Liver (tissue), 8 donors: ENCODE measurements at regions not wholly inside any gene's neighbourhood (a gene's known extent, or its start where the extent isn't known, plus 50 kb on each side); places are given as distances from the start of the nearest gene placed in this dataset.
"Not testable (repeated sequence)": the region's sequence is repeated elsewhere in the genome, so short reads cannot be mapped to it uniquely, and the experiment has no call there.

Source experiments
- DNase-seq: peaks from one replicate; pipeline ENCODE4 v3.0.0-alpha.2; 2017; ENCODE audit warnings: low spot score
- H3K27ac ChIP-seq, 2 donors: one replicate each; pipeline ENCODE4 v1.7.0; 2013; ENCODE audit warnings: inconsistent platforms in 2 of 2, low read length in 2 of 2, control low read depth in 1 of 2, low read depth in 1 of 2, mild to moderate bottlenecking in 1 of 2
- H3K27me3 ChIP-seq, 4 donors: one replicate each; pipeline versions ENCODE4 v1.6.1 to v1.7.0; 2013; ENCODE audit warnings: low read length in 3 of 4, inconsistent platforms in 1 of 4, mild to moderate bottlenecking in 1 of 4, moderate library complexity in 1 of 4; ENCODE audit not compliant: control insufficient read depth in 4 of 4, insufficient read depth in 4 of 4
- H3K36me3 ChIP-seq, 4 donors: one replicate each; pipeline versions ENCODE4 v1.6.1 to v1.7.0; 2013; ENCODE audit warnings: low read length in 3 of 4, mild to moderate bottlenecking in 3 of 4, low read depth in 1 of 4, moderate library complexity in 1 of 4; ENCODE audit not compliant: control insufficient read depth in 4 of 4, insufficient read depth in 3 of 4
- H3K4me1 ChIP-seq, 4 donors: one replicate each; pipeline versions ENCODE4 v1.6.1 to v1.7.0; 2013; ENCODE audit warnings: low read length in 3 of 4, mild to moderate bottlenecking in 3 of 4, moderate library complexity in 1 of 4; ENCODE audit not compliant: control insufficient read depth in 4 of 4, insufficient read depth in 4 of 4
- H3K4me3 ChIP-seq, 3 donors: one replicate each; pipeline versions ENCODE4 v1.6.1 to v1.7.0; 2013; ENCODE audit warnings: low read length in 3 of 3, control low read depth in 1 of 3, low read depth in 1 of 3, mild to moderate bottlenecking in 1 of 3
- H3K9ac ChIP-seq, 2 donors: one replicate each; pipeline ENCODE4 v1.7.0; 2013; ENCODE audit warnings: low read length in 2 of 2, mild to moderate bottlenecking in 2 of 2, moderate library complexity in 2 of 2, control low read depth in 1 of 2, low read depth in 1 of 2
- H3K9me3 ChIP-seq, 4 donors: one replicate each; pipeline versions ENCODE4 v1.6.1 to v1.7.0; 2013; ENCODE audit warnings: low read length in 3 of 4; ENCODE audit not compliant: control insufficient read depth in 4 of 4
- EGR1 ChIP-seq, 2 donors: IDR thresholded peaks; 2 replicates each; pipeline ENCODE4 v1.6.1; 2016 to 2018; ENCODE audit warnings: antibody characterized with exemption in 2 of 2, low read depth in 2 of 2
- FOXA1 ChIP-seq: IDR thresholded peaks from 2 replicates; pipeline ENCODE4 v1.6.1; 2016; ENCODE audit warnings: antibody characterized with exemption
- FOXA2 ChIP-seq: IDR thresholded peaks from 2 replicates; pipeline ENCODE4 v1.6.1; 2016; ENCODE audit warnings: antibody characterized with exemption
- GABPA ChIP-seq, 2 donors: IDR thresholded peaks in 1 of 2; conservative IDR thresholded peaks in 1 of 2; 2 replicates each; pipeline ENCODE4 v1.6.1; 2016; ENCODE audit warnings: antibody characterized with exemption in 2 of 2, mild to moderate bottlenecking in 1 of 2, moderate library complexity in 1 of 2
- HNF4A ChIP-seq, 2 donors: conservative IDR thresholded peaks; 2 replicates each; pipeline ENCODE4 v1.6.1; 2016; ENCODE audit warnings: antibody characterized with exemption in 2 of 2, mild to moderate bottlenecking in 2 of 2
- HNF4G ChIP-seq: IDR thresholded peaks from 2 replicates; pipeline ENCODE4 v1.6.1; 2016; ENCODE audit warnings: antibody characterized with exemption
- JUND ChIP-seq, 2 donors: IDR thresholded peaks; 2 replicates each; pipeline ENCODE4 v1.6.1; 2016; ENCODE audit warnings: antibody characterized with exemption in 2 of 2
- NR2F2 ChIP-seq: IDR thresholded peaks from 2 replicates; pipeline ENCODE4 v1.6.1; 2016; ENCODE audit warnings: antibody characterized with exemption
- RAD21 ChIP-seq, 2 donors: IDR thresholded peaks; 2 replicates each; pipeline ENCODE4 v1.6.1; 2016; ENCODE audit warnings: antibody characterized with exemption in 2 of 2, mild to moderate bottlenecking in 2 of 2
- RXRA ChIP-seq, 2 donors: IDR thresholded peaks; 2 replicates each; pipeline ENCODE4 v1.6.1; 2017 to 2018; ENCODE audit warnings: antibody characterized with exemption in 2 of 2, mild to moderate bottlenecking in 1 of 2
- SP1 ChIP-seq: IDR thresholded peaks from 2 replicates; pipeline ENCODE4 v1.6.1; 2018; ENCODE audit warnings: antibody characterized with exemption, mild to moderate bottlenecking
- TAF1 ChIP-seq: conservative IDR thresholded peaks from 2 replicates; pipeline ENCODE4 v1.6.1; 2016; ENCODE audit warnings: antibody characterized with exemption, mild to moderate bottlenecking
- YY1 ChIP-seq: IDR thresholded peaks from 2 replicates; pipeline ENCODE4 v1.6.1; 2016; ENCODE audit warnings: antibody characterized with exemption, mild to moderate bottlenecking
- WGBS: extraction: QIAGEN DNeasy Blood & Tissue Kit; methylation state at CpG from one replicate; pipeline ENCODE4 v1.1.7; 2013; 5-methylcytosine and 5-hydroxymethylcytosine counted together
- TF ChIP-seq, protein P1 (sequence below): fragments of 150-350 bp; IDR thresholded peaks from 2 replicates; pipeline ENCODE4 v1.5.1; 2017; ENCODE audit warnings: improper control_type of control experiment, low read depth, low read length; ENCODE audit not compliant: missing input control
- TF ChIP-seq, protein P2 (sequence below): IDR thresholded peaks from 2 replicates; pipeline ENCODE4 v1.6.1; 2016; ENCODE audit warnings: antibody characterized with exemption
- TF ChIP-seq, protein P3 (sequence below): IDR thresholded peaks from 2 replicates; pipeline ENCODE4 v1.6.1; 2016; ENCODE audit warnings: antibody characterized with exemption, mild to moderate bottlenecking
- TF ChIP-seq, protein P4 (sequence below): IDR thresholded peaks from 2 replicates; pipeline ENCODE4 v1.6.1; 2016; ENCODE audit warnings: antibody characterized with exemption
- TF ChIP-seq, protein P5 (sequence below): IDR thresholded peaks from 2 replicates; pipeline ENCODE4 v1.6.1; 2016; ENCODE audit warnings: antibody characterized with exemption
- donor health status: healthy.
- donor health status: healthy.
- donor health status: healthy.
- donor health status: healthy.
- donor health status: healthy.

DNA sequence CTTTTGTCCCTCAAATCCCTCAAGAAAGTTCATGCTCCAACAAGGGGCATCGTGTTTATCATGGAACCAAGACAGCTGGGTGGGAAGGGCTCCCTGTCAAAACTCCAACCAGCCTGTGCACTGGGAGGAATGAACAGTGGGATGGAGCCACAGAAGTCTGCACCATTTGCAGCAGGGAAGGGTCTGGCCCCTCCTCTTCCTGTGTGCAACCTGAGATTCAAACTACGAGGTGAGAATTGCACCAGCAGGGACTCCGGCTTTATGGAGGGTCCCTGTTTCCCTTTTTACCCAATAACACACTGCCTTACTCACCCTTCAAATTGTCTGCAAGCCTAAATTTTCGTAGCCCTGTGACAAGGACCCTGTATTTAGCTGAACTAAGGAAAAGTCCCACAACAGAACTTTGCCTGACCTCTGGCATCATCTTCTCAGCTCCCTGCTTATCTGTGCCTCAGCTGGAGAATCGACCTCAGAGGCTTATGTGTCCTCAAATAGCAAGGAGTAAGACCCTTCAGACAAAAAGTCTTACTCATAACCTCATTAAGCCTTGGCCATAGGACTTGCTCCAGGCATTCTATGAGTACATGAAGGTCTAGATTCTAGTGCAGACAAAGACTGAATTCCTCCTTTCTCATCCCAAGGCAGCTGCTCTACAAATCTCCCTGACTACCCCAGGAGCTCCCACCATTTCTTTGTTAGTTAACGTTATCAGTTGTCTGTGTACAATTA lies 178.3 kb upstream of the SERPINE2 start:
- no peak for DNase-seq
- no peak for TF ChIP-seq EGR1 (IDR thresholded peaks at IDR 0.05; ENCODE audit: low read depth in 2 of 2)
- TF ChIP-seq TAF1: no peak
- no peak for TF ChIP-seq HNF4A (conservative IDR thresholded peaks at IDR 0.05)
- TF ChIP-seq, protein P1, sequence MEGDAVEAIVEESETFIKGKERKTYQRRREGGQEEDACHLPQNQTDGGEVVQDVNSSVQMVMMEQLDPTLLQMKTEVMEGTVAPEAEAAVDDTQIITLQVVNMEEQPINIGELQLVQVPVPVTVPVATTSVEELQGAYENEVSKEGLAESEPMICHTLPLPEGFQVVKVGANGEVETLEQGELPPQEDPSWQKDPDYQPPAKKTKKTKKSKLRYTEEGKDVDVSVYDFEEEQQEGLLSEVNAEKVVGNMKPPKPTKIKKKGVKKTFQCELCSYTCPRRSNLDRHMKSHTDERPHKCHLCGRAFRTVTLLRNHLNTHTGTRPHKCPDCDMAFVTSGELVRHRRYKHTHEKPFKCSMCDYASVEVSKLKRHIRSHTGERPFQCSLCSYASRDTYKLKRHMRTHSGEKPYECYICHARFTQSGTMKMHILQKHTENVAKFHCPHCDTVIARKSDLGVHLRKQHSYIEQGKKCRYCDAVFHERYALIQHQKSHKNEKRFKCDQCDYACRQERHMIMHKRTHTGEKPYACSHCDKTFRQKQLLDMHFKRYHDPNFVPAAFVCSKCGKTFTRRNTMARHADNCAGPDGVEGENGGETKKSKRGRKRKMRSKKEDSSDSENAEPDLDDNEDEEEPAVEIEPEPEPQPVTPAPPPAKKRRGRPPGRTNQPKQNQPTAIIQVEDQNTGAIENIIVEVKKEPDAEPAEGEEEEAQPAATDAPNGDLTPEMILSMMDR: no peak
- no peak for TF ChIP-seq YY1
- TF ChIP-seq NR2F2: no peak
- TF ChIP-seq FOXA2: no peak
- no peak for TF ChIP-seq JUND (IDR thresholded peaks at IDR 0.05)
- TF ChIP-seq, protein P2, sequence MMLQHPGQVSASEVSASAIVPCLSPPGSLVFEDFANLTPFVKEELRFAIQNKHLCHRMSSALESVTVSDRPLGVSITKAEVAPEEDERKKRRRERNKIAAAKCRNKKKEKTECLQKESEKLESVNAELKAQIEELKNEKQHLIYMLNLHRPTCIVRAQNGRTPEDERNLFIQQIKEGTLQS: no peak
- TF ChIP-seq, protein P3, sequence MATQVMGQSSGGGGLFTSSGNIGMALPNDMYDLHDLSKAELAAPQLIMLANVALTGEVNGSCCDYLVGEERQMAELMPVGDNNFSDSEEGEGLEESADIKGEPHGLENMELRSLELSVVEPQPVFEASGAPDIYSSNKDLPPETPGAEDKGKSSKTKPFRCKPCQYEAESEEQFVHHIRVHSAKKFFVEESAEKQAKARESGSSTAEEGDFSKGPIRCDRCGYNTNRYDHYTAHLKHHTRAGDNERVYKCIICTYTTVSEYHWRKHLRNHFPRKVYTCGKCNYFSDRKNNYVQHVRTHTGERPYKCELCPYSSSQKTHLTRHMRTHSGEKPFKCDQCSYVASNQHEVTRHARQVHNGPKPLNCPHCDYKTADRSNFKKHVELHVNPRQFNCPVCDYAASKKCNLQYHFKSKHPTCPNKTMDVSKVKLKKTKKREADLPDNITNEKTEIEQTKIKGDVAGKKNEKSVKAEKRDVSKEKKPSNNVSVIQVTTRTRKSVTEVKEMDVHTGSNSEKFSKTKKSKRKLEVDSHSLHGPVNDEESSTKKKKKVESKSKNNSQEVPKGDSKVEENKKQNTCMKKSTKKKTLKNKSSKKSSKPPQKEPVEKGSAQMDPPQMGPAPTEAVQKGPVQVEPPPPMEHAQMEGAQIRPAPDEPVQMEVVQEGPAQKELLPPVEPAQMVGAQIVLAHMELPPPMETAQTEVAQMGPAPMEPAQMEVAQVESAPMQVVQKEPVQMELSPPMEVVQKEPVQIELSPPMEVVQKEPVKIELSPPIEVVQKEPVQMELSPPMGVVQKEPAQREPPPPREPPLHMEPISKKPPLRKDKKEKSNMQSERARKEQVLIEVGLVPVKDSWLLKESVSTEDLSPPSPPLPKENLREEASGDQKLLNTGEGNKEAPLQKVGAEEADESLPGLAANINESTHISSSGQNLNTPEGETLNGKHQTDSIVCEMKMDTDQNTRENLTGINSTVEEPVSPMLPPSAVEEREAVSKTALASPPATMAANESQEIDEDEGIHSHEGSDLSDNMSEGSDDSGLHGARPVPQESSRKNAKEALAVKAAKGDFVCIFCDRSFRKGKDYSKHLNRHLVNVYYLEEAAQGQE: no peak
- no peak for TF ChIP-seq GABPA (IDR thresholded peaks at IDR 0.05 in 1 of 2, conservative IDR thresholded peaks at IDR 0.05 in 1 of 2)
- TF ChIP-seq HNF4G: no peak
- TF ChIP-seq FOXA1: no peak
- TF ChIP-seq SP1: no peak
- no peak for TF ChIP-seq RAD21 (IDR thresholded peaks at IDR 0.05)
- no peak for TF ChIP-seq RXRA (IDR thresholded peaks at IDR 0.05)
- TF ChIP-seq, protein P4, sequence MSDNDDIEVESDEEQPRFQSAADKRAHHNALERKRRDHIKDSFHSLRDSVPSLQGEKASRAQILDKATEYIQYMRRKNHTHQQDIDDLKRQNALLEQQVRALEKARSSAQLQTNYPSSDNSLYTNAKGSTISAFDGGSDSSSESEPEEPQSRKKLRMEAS: no peak
- TF ChIP-seq, protein P5, sequence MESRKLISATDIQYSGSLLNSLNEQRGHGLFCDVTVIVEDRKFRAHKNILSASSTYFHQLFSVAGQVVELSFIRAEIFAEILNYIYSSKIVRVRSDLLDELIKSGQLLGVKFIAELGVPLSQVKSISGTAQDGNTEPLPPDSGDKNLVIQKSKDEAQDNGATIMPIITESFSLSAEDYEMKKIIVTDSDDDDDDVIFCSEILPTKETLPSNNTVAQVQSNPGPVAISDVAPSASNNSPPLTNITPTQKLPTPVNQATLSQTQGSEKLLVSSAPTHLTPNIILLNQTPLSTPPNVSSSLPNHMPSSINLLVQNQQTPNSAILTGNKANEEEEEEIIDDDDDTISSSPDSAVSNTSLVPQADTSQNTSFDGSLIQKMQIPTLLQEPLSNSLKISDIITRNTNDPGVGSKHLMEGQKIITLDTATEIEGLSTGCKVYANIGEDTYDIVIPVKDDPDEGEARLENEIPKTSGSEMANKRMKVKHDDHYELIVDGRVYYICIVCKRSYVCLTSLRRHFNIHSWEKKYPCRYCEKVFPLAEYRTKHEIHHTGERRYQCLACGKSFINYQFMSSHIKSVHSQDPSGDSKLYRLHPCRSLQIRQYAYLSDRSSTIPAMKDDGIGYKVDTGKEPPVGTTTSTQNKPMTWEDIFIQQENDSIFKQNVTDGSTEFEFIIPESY: no peak
- H3K36me3 ChIP-seq: no peaks in the 10 kb centered on the region
- H3K27me3 ChIP-seq: peaks cover 0 to 5% (median 0%) of the 10 kb centered on the region in 4 donors
- no peaks in the 10 kb centered on the region for H3K9me3 ChIP-seq
- no peak overlapping the region for H3K4me3 ChIP-seq
- 73% methylated on average over 6 of the region's 6 CpGs for WGBS
- H3K4me1 ChIP-seq: no peaks in the 10 kb centered on the region
- no peak overlapping the region for H3K27ac ChIP-seq
- no peak overlapping the region for H3K9ac ChIP-seq

DNA sequence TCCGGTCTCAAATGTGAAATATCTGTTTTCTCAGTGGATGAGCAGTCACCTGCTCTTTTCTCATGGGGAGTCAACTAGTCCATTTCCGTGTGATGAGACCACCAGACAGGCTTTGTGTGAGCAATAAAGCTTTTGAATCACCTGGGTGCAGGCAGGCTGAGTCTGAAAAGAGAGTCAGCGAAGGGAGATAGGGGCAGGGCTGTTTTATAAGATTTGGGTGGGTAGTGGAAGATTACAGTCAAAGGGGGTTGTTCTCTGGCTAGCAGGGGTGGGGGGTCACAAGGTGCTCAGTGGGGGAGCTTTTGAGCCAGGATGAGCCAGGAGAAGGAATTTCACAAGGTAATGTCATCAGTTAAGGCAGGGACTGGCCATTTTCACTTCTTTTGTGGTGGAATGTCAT lies 176.5 kb upstream of the SERPINE2 start:
- WGBS: 93% methylated on average over 3 of the region's 3 CpGs

More for the DNA sequence above, 176.5 kb upstream of the SERPINE2 start:
- not testable (repeated sequence) for H3K36me3 ChIP-seq, H3K27ac ChIP-seq, H3K9ac ChIP-seq, H3K4me1 ChIP-seq, DNase-seq, H3K4me3 ChIP-seq, H3K9me3 ChIP-seq, H3K27me3 ChIP-seq
